ENCODE measurements at regions not wholly inside any gene's neighbourhood (a gene's known extent, or its start where the extent isn't known, plus 50 kb on each side); places are given as distances from the start of the nearest gene placed in this dataset.
"Not testable (repeated sequence)": the region's sequence is repeated elsewhere in the genome, so short reads cannot be mapped to it uniquely, and the experiment has no call there.

- TF ChIP-seq CTCF (IDR thresholded peaks at IDR 0.05): no peak
- TF ChIP-seq POLR2A (IDR thresholded peaks at IDR 0.05): no peak
- no peak for TF ChIP-seq POLR2AphosphoS5 (IDR thresholded peaks at IDR 0.05)
- DNase-seq (ENCODE audit: low spot score in 2 of 2): no peak
These were observed 334.4 kb upstream of the DEPDC1 start for GRCh38 chr1:68831281-68831680.

GRCh38 chr1:68848017-68848416 is 351.1 kb upstream of the DEPDC1 start:
- no peak for TF ChIP-seq POLR2AphosphoS5 (IDR thresholded peaks at IDR 0.05)
- no peak for TF ChIP-seq POLR2A (IDR thresholded peaks at IDR 0.05)
- TF ChIP-seq CTCF (IDR thresholded peaks at IDR 0.05): no peak
- no peaks in the 10 kb centered on the region for H3K36me3 ChIP-seq
- no peaks in the 10 kb centered on the region for H3K4me1 ChIP-seq

More at GRCh38 chr1:68831281-68831680, 334.4 kb upstream of the DEPDC1 start:
- intact Hi-C loops (cut with DNase I; ENCODE audit: low total_unique reads): no loop called here
- H3K36me3 ChIP-seq: no peaks in the 10 kb centered on the region
- H3K9me3 ChIP-seq: peaks cover 5 to 27% of the 10 kb centered on the region in 2 donors
- H3K27ac ChIP-seq: no peak overlapping the region
- H3K27me3 ChIP-seq: no peaks in the 10 kb centered on the region
- no peak overlapping the region for H3K4me3 ChIP-seq
- H3K4me1 ChIP-seq: no peaks in the 10 kb centered on the region

GRCh38 chr1:68868606-68869005 is 371.7 kb upstream of the DEPDC1 start:
- H3K36me3 ChIP-seq: no peaks in the 10 kb centered on the region
- no peak for TF ChIP-seq POLR2A (IDR thresholded peaks at IDR 0.05)
- no peak for TF ChIP-seq CTCF (IDR thresholded peaks at IDR 0.05)
- TF ChIP-seq POLR2AphosphoS5 (IDR thresholded peaks at IDR 0.05): no peak
- intact Hi-C loops (cut with DNase I; ENCODE audit: low total_unique reads): no loop called here
- H3K4me3 ChIP-seq: no peak overlapping the region
- no peak for DNase-seq (ENCODE audit: low spot score in 2 of 2)
- H3K9me3 ChIP-seq: peaks cover 8 to 10% of the 10 kb centered on the region in 2 donors
- no peaks in the 10 kb centered on the region for H3K4me1 ChIP-seq
- no peak overlapping the region for H3K27ac ChIP-seq
- no peaks in the 10 kb centered on the region for H3K27me3 ChIP-seq

More at GRCh38 chr1:68848017-68848416, 351.1 kb upstream of the DEPDC1 start:
- intact Hi-C loops (cut with DNase I; ENCODE audit: low total_unique reads): no loop called here
- H3K9me3 ChIP-seq: no peaks in the 10 kb centered on the region
- DNase-seq (ENCODE audit: low spot score in 2 of 2): no peak
- H3K27me3 ChIP-seq: no peaks in the 10 kb centered on the region
- no peak overlapping the region for H3K4me3 ChIP-seq
- no peak overlapping the region for H3K27ac ChIP-seq

DNA sequence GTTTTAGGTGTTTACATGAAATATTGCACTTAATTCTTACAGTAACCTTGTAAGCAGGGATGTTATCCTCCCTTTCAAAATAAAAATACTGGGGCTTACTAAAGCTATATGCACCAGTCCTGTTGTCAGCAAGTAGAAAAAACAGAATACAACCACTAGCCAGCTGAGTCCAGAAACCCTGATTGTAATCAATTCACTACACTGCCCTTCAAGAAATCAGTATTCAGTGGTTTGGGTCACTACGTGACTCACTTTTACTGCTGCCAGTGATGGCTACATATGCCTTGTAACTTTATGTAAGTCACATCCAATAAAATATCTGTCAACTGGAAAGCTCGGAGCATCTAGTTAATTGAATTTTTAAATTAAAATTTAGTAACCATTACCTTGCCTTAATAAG is 376.3 kb upstream of the DEPDC1 start:
- H3K9me3 ChIP-seq: peaks cover 12 to 14% of the 10 kb centered on the region in 2 donors
- no peaks in the 10 kb centered on the region for H3K27me3 ChIP-seq
- no peaks in the 10 kb centered on the region for H3K36me3 ChIP-seq
- no peaks in the 10 kb centered on the region for H3K4me1 ChIP-seq
- TF ChIP-seq POLR2A (IDR thresholded peaks at IDR 0.05): no peak
- no peak for TF ChIP-seq POLR2AphosphoS5 (IDR thresholded peaks at IDR 0.05)
- no peak for TF ChIP-seq CTCF (IDR thresholded peaks at IDR 0.05)
- intact Hi-C loops (cut with DNase I; ENCODE audit: low total_unique reads): no loop called here
- no peak overlapping the region for H3K4me3 ChIP-seq
- no peak overlapping the region for H3K27ac ChIP-seq
- no peak for DNase-seq (ENCODE audit: low spot score in 2 of 2)

DNA sequence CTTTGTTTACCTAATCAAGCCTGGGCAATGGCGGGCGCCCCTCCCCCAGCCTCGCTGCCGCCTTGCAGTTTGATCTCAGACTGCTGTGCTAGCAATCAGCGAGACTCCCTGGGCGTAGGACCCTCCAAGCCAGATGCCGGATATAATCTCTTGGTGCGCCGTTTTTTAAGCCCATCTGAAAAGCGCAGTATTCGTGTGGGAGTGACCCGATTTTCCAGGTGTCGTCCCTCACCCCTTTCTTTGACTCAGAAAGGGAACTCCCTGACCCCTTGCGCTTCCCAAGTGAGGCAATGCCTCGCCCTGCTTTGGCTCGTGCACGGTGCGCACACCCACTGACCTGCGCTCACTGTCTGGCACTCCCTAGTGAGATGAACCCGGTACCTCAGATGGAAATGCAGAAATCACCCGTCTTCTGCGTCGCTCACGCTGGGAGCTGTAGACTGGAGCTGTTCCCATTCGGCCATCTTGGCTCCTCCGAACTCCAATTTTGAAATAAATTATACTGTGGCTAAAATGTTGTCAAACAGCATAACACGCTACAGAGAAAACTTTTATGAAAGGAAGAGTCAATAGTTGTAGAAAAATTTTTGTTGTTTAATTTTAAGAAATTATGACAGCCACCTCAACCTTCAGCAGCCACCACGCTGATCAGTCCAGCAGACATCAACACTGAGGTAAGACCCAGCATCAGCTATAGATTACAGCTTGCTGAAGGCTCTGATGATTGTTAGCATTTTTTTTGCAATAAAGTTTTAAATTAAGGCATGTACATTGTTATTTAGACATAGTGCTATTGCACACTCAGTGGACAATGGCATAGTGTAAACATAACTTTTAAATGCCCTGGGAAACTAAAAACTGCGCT is 384.7 kb upstream of the DEPDC1 start:
- H3K27ac ChIP-seq; DNase-seq (ENCODE audit: low spot score in 2 of 2); H3K27me3 ChIP-seq; H3K36me3 ChIP-seq; H3K9me3 ChIP-seq; intact Hi-C loops (cut with DNase I; ENCODE audit: low total_unique reads); H3K4me1 ChIP-seq; H3K4me3 ChIP-seq: not testable (repeated sequence)

Measured in breast epithelium (tissue), 4 donors.